Astrocyte of the spinal cord (primary cell): ENCODE measurements at regions not wholly inside any gene's neighbourhood (a gene's known extent, or its start where the extent isn't known, plus 50 kb on each side); places are given as distances from the start of the nearest gene placed in this dataset.

Source experiments
- DNase-seq: peaks from one replicate; pipeline ENCODE4 v3.0.0; 2011; ENCODE audit warnings: low read depth, low spot score
- H3K4me3 ChIP-seq: 2 replicates; pipeline ENCODE4 v1.5.1; 2011; ENCODE audit warnings: low read depth, mild to moderate bottlenecking, low read length, moderate library complexity
- CTCF ChIP-seq: IDR thresholded peaks from 2 replicates; pipeline ENCODE4 v1.5.1; 2012; ENCODE audit warnings: low read depth, mild to moderate bottlenecking, low read length, inconsistent platforms
- in situ Hi-C: cut with HindIII; loops from 2 replicates; pipeline ENCODE4 v1.10.0; 2017; ENCODE audit warnings: low sequenced_read_pairs

DNA sequence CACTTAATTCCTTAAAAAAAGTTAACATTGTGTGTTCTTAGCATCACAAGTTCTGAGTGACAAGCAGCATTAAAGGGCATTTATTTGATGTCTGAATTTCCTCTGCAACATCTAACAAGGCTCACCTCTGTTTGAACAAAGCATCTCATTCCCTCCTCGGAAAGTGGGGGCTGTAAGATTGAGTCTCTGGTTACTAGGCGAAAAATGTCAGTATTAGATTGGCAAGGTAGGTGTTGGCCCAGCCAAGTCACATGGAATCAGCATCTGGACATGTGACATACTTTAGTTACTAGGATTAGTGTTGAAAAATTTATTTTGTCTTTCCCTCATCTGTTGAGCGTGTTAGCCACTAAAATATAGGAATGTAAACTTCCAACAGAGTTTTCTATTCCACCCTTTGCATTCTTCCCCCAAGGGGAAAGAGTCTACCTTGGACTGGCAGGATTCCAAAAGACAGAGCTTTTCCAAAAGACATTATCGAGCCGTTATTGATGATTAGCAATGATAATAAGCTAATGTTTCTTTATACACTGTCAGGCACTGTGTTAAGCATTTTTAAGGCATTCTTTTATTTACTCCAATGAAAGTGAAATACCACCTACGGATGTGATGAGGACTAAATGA is 194.9 kb upstream of the BTG1 start:
- no peak for TF ChIP-seq CTCF
- H3K4me3 ChIP-seq = no peak overlapping the region
- in situ Hi-C loops = no loop called here
- no peak for DNase-seq

- in situ Hi-C loops = no loop called here
- no peak for TF ChIP-seq CTCF
- no peak for DNase-seq
- H3K4me3 ChIP-seq = no peak overlapping the region
Measured at GRCh38 chr12:92340003-92340402, 194.4 kb upstream of the BTG1 start.

DNA sequence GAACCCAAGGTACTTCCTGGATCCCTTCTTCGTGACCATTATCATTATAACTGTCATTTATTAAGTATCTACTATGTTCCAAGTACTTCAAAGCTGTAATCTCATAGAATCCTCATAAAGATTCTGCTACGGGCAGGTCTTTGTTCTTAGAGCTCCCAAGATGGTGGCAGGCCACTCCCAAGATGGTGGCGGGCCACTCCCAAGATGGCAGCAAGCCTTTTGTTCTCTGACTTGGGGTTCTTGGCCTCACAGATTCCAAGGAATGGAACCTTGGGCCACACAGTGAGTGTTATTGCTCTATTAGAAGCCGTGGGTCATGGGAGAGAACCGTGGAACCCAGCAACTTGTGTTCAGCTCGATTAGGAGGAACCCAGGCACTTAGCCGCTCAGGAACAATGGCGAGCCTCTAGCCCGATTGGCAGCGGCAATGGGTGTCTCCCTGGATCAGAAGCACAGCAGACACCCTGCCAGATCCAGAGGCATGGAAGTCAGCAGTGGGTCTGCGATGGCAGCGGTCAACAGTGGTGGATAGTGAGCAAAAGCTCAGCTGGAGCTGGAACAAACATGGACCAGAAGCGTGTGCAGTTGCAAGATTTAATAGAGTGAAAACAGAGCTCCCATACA is 193.7 kb upstream of the BTG1 start:
- in situ Hi-C loops = no loop called here
- TF ChIP-seq CTCF = no peak
- H3K4me3 ChIP-seq = no peak overlapping the region
- DNase-seq = no peak

- DNase-seq = no peak
- H3K4me3 ChIP-seq = no peak overlapping the region
- no peak for TF ChIP-seq CTCF
- in situ Hi-C loops = no loop called here
Measured at GRCh38 chr12:92338671-92339070, 193.0 kb upstream of the BTG1 start.

DNA sequence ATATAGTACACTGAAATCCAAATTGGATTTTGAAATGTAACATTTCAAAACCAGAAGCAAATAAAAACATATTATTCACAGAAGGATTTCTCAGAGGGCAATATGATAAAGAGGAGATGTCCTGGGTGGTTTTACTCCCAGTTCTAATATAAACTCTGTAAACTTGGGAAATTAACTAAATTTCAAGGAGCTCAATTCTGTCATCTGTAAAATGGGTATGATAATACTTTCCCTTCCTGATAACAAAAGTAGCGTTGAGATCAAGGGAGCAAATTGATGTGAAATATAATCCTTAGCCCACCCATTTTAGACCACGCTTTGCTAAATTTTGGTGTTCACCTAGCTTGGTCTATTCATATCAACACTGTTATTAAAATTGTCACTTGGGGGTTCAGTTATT is 192.5 kb upstream of the BTG1 start:
- no peak for DNase-seq
- no peak for TF ChIP-seq CTCF
- no peak overlapping the region for H3K4me3 ChIP-seq
- in situ Hi-C loops = no loop called here

GRCh38 chr12:92337128-92337527 is 191.5 kb upstream of the BTG1 start:
- in situ Hi-C loops = no loop called here
- no peak for TF ChIP-seq CTCF
- H3K4me3 ChIP-seq = no peak overlapping the region
- DNase-seq = no peak
